Type B pancreatic cell (in vitro differentiated cells): ENCODE measurements at regions not wholly inside any gene's neighbourhood (a gene's known extent, or its start where the extent isn't known, plus 50 kb on each side); places are given as distances from the start of the nearest gene placed in this dataset.

ENCODE experiments used
- DNase-seq: peaks from one replicate; pipeline ENCODE4 v3.0.0; 2021; ENCODE audit warnings: mixed read lengths; ENCODE audit not compliant: unreplicated experiment; ENCODE audit errors: extremely low spot score
- H3K27ac Mint-ChIP-seq: 2 replicates; pipeline ENCODE4 v1.8.0; 2021; ENCODE audit warnings: mild to moderate bottlenecking, mixed read lengths
- H3K27me3 Mint-ChIP-seq: 2 replicates; pipeline ENCODE4 v1.8.0; 2021; ENCODE audit warnings: mixed read lengths
- H3K36me3 Mint-ChIP-seq: 2 replicates; pipeline ENCODE4 v1.8.0; 2021; ENCODE audit warnings: mixed read lengths
- H3K4me1 Mint-ChIP-seq: one replicate; pipeline ENCODE4 v1.8.0; 2021; ENCODE audit warnings: mixed read lengths; ENCODE audit not compliant: unreplicated experiment
- H3K4me3 Mint-ChIP-seq: 2 replicates; pipeline ENCODE4 v1.8.0; 2021; ENCODE audit warnings: mild to moderate bottlenecking, mixed read lengths
- H3K9me3 Mint-ChIP-seq: 2 replicates; pipeline ENCODE4 v1.8.0; 2021; ENCODE audit warnings: mixed read lengths
- TF ChIP-seq, protein P1 (sequence below): fragments of 200-600 bp; sonication (generic); conservative IDR thresholded peaks from 2 replicates; pipeline ENCODE4 v1.5.0; 2021; ENCODE audit warnings: antibody characterized with exemption, mild to moderate bottlenecking

DNA sequence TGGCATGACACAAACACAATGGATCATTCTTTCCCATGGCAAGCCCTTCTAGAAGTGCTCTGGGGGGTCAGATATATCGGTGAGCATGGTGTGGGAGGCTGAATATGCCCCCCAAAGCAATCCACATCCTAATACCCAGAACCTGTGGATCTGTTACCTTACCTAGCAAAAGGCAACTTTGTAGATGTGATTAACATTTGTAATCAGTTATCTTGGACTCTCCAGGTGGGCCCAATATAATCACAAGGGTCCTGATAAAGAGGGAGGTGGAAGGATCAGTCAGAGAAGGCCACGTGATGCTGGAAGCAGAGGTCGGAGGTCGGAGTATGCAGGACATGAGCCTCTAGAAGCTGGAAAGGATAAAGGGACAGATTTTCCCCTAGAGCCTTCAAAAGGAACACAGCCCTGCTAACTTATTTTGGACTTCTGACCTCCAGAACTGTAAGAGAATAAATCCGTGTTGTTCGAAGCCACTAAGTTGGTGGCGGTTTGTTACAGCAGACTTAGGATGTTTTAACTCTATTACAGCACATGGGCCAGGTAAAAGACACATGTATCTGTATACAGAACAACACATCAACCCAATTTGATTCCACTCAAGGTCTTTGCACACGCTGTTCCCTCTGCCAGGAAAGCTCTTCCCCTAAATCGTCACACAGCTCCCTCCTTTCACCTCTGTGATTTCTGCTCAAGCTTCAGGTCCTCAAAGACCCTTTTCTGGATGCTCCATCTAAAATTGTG lies 115.3 kb downstream of the NOG start:
- Mint-ChIP-seq H3K27me3 (peaks cover 21% of the 10 kb centered on the region), H3K27ac (no peak overlapping the region), H3K4me1 (peaks cover 20% of the 10 kb centered on the region), H3K4me3 (no peak overlapping the region), H3K9me3 (no peaks in the 10 kb centered on the region), H3K36me3 (no peaks in the 10 kb centered on the region)
- no peak for DNase-seq
- TF ChIP-seq, protein P1, sequence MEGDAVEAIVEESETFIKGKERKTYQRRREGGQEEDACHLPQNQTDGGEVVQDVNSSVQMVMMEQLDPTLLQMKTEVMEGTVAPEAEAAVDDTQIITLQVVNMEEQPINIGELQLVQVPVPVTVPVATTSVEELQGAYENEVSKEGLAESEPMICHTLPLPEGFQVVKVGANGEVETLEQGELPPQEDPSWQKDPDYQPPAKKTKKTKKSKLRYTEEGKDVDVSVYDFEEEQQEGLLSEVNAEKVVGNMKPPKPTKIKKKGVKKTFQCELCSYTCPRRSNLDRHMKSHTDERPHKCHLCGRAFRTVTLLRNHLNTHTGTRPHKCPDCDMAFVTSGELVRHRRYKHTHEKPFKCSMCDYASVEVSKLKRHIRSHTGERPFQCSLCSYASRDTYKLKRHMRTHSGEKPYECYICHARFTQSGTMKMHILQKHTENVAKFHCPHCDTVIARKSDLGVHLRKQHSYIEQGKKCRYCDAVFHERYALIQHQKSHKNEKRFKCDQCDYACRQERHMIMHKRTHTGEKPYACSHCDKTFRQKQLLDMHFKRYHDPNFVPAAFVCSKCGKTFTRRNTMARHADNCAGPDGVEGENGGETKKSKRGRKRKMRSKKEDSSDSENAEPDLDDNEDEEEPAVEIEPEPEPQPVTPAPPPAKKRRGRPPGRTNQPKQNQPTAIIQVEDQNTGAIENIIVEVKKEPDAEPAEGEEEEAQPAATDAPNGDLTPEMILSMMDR, result no peak

- TF ChIP-seq, protein P1, result no peak
- no peak overlapping the region for H3K4me3 Mint-ChIP-seq
- H3K36me3 Mint-ChIP-seq, result no peaks in the 10 kb centered on the region
- H3K4me1 Mint-ChIP-seq, result peaks cover 15% of the 10 kb centered on the region
- H3K27ac Mint-ChIP-seq, result no peak overlapping the region
- DNase-seq, result no peak
- peaks cover 11% of the 10 kb centered on the region for H3K27me3 Mint-ChIP-seq
- no peaks in the 10 kb centered on the region for H3K9me3 Mint-ChIP-seq
These were observed 117.5 kb downstream of the NOG start for GRCh38 chr17:56710986-56711385.

DNA sequence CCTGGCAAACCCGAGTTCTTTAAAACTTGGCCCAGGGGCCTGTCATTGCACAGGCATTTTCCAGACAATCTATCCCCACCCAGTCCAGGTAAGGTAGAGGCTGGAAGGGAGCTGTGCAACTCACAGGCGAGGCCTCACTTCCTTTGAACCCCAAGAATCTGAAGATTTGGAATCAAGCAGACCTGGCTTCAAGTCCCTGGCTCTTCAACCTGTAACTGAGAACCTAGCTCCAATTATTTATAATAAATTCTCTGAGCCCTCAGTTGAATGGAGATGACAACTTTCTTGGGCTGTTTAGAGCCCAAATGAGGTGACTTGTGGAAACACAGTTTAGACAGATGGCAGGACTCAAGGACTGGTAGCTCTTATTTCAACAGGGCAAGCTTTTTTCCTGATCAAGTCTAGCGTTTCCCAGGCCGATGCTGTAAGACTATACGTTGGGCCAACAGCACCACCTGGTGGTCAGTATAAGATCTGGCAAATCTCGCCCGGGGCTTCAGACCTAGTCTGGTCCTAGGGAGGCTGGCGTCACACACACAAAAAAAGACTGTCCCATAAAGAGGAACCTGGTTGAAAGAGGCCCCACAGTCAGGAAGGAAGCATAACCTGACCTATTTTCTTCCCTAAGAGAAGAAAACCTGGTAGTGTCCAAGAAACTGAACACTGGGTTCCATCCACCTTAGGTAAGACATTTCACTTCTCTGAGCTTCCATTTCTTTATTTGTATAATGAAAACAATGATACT lies 117.9 kb downstream of the C17orf67 start:
- peaks cover 24% of the 10 kb centered on the region for H3K27me3 Mint-ChIP-seq

DNA sequence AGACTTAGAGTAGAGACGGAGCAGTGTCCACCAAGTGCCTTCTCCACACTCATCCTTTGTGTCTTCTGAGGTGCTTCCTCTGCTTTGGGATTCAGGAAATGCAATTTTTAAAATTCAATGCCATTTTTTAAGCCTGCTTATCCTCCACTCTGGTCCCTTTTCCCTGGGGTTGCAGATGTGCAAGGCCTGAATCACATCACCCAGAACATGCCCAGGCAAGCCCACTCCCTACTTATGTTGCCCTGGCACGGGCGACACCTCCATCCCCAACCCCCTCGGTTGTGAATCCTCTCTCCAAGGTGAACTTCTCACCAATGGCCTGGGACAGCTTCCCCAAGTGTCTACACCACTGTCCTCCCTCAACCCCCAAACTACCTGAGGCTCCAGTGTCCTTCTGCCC lies 116.2 kb downstream of the C17orf67 start:
- DNase-seq, result no peak
- Mint-ChIP-seq H3K4me1 (no peaks in the 10 kb centered on the region), H3K27me3 (peaks cover 24% of the 10 kb centered on the region), H3K4me3 (no peak overlapping the region), H3K9me3 (no peaks in the 10 kb centered on the region), H3K27ac (no peak overlapping the region), H3K36me3 (no peaks in the 10 kb centered on the region)
- TF ChIP-seq, protein P1, result no peak

More for the DNA sequence above, 117.9 kb downstream of the C17orf67 start:
- TF ChIP-seq, protein P1, result peak; percentile 92
- peak; percentile 87 for DNase-seq
- Mint-ChIP-seq H3K9me3 (no peaks in the 10 kb centered on the region), H3K4me1 (no peaks in the 10 kb centered on the region), H3K4me3 (no peak overlapping the region), H3K36me3 (no peaks in the 10 kb centered on the region), H3K27ac (no peak overlapping the region)

DNA sequence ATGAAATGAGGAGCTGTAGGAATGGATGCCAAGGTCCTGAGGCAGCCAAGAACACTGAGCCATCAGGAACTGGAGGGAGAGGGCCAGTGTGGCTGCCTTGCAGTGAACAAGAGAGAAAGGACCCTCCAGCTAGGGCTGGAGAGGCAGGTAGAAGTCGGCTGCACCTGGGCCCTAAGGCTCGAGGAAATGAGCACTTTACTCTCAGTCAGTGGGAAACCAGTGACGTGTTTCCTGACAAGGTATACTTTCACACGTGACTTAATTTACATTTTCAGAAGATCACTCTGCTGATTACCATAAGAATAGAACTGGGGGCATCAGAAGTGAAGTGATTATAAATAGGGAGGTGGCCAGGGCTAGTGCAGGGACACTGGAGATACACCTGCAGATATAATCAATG lies 115.2 kb downstream of the C17orf67 start:
- H3K36me3 Mint-ChIP-seq, result no peaks in the 10 kb centered on the region
- H3K9me3 Mint-ChIP-seq, result no peaks in the 10 kb centered on the region
- TF ChIP-seq, protein P1, result no peak
- no peak overlapping the region for H3K27ac Mint-ChIP-seq
- H3K4me3 Mint-ChIP-seq, result no peak overlapping the region
- DNase-seq, result no peak
- peaks cover 1% of the 10 kb centered on the region for H3K4me1 Mint-ChIP-seq
- H3K27me3 Mint-ChIP-seq, result peaks cover 24% of the 10 kb centered on the region
